ENCODE measurements at regions not wholly inside any gene's neighbourhood (a gene's known extent, or its start where the extent isn't known, plus 50 kb on each side); places are given as distances from the start of the nearest gene placed in this dataset.

- Mint-ChIP-seq H3K9me3 (ENCODE audit: unreplicated experiment) (no peaks in the 10 kb centered on the region), H3K4me1 (ENCODE audit: unreplicated experiment) (no peaks in the 10 kb centered on the region), H3K27me3 (ENCODE audit: unreplicated experiment) (no peaks in the 10 kb centered on the region), H3K4me3 (ENCODE audit: unreplicated experiment) (no peak overlapping the region), H3K27ac (ENCODE audit: unreplicated experiment) (no peak overlapping the region), H3K36me3 (ENCODE audit: low read depth, unreplicated experiment) (no peaks in the 10 kb centered on the region)
- no peak for DNase-seq (ENCODE audit: low spot score)
- no peak for TF ChIP-seq CTCF (IDR thresholded peaks at IDR 0.05; ENCODE audit: unreplicated experiment)
Measured at GRCh38 chr4:182093935-182094334, 149.3 kb upstream of the TENM3 start.

- Mint-ChIP-seq H3K36me3 (ENCODE audit: low read depth, unreplicated experiment) (no peaks in the 10 kb centered on the region), H3K27me3 (ENCODE audit: unreplicated experiment) (no peaks in the 10 kb centered on the region), H3K9me3 (ENCODE audit: unreplicated experiment) (no peaks in the 10 kb centered on the region), H3K27ac (ENCODE audit: unreplicated experiment) (no peak overlapping the region), H3K4me1 (ENCODE audit: unreplicated experiment) (no peaks in the 10 kb centered on the region), H3K4me3 (ENCODE audit: unreplicated experiment) (no peak overlapping the region)
- TF ChIP-seq CTCF (IDR thresholded peaks at IDR 0.05; ENCODE audit: unreplicated experiment), result no peak
- no peak for DNase-seq (ENCODE audit: low spot score)
Measured at GRCh38 chr4:182101618-182102017, 141.6 kb upstream of the TENM3 start.

GRCh38 chr4:182102576-182102975 is 140.6 kb upstream of the TENM3 start:
- no peak for TF ChIP-seq CTCF (IDR thresholded peaks at IDR 0.05; ENCODE audit: unreplicated experiment)
- no peak overlapping the region for H3K4me3 Mint-ChIP-seq (ENCODE audit: unreplicated experiment)
- no peaks in the 10 kb centered on the region for H3K27me3 Mint-ChIP-seq (ENCODE audit: unreplicated experiment)
- no peaks in the 10 kb centered on the region for H3K36me3 Mint-ChIP-seq (ENCODE audit: low read depth, unreplicated experiment)
- DNase-seq (ENCODE audit: low spot score), result no peak
- H3K27ac Mint-ChIP-seq (ENCODE audit: unreplicated experiment), result no peak overlapping the region
- no peaks in the 10 kb centered on the region for H3K9me3 Mint-ChIP-seq (ENCODE audit: unreplicated experiment)
- H3K4me1 Mint-ChIP-seq (ENCODE audit: unreplicated experiment), result no peaks in the 10 kb centered on the region

- Mint-ChIP-seq H3K4me1 (ENCODE audit: unreplicated experiment) (peaks cover 4% of the 10 kb centered on the region), H3K27ac (ENCODE audit: unreplicated experiment) (no peak overlapping the region), H3K9me3 (ENCODE audit: unreplicated experiment) (no peaks in the 10 kb centered on the region), H3K4me3 (ENCODE audit: unreplicated experiment) (no peak overlapping the region), H3K27me3 (ENCODE audit: unreplicated experiment) (no peaks in the 10 kb centered on the region), H3K36me3 (ENCODE audit: low read depth, unreplicated experiment) (no peaks in the 10 kb centered on the region)
- TF ChIP-seq CTCF (IDR thresholded peaks at IDR 0.05; ENCODE audit: unreplicated experiment), result no peak
- DNase-seq (ENCODE audit: low spot score), result no peak
Measured at GRCh38 chr4:182103614-182104319, 139.4 kb upstream of the TENM3 start.

GRCh38 chr4:182105416-182105815 is 137.8 kb upstream of the TENM3 start:
- H3K36me3 Mint-ChIP-seq (ENCODE audit: low read depth, unreplicated experiment), result no peaks in the 10 kb centered on the region
- no peaks in the 10 kb centered on the region for H3K27me3 Mint-ChIP-seq (ENCODE audit: unreplicated experiment)
- no peak overlapping the region for H3K27ac Mint-ChIP-seq (ENCODE audit: unreplicated experiment)
- no peak for DNase-seq (ENCODE audit: low spot score)
- H3K9me3 Mint-ChIP-seq (ENCODE audit: unreplicated experiment), result no peaks in the 10 kb centered on the region
- no peak overlapping the region for H3K4me3 Mint-ChIP-seq (ENCODE audit: unreplicated experiment)
- no peak for TF ChIP-seq CTCF (IDR thresholded peaks at IDR 0.05; ENCODE audit: unreplicated experiment)
- peaks cover 4% of the 10 kb centered on the region for H3K4me1 Mint-ChIP-seq (ENCODE audit: unreplicated experiment)

Measured in endothelial cell (in vitro differentiated cells).